ENCODE measurements at regions not wholly inside any gene's neighbourhood (a gene's known extent, or its start where the extent isn't known, plus 50 kb on each side); places are given as distances from the start of the nearest gene placed in this dataset.
"Not testable (repeated sequence)": the region's sequence is repeated elsewhere in the genome, so short reads cannot be mapped to it uniquely, and the experiment has no call there.

DNA sequence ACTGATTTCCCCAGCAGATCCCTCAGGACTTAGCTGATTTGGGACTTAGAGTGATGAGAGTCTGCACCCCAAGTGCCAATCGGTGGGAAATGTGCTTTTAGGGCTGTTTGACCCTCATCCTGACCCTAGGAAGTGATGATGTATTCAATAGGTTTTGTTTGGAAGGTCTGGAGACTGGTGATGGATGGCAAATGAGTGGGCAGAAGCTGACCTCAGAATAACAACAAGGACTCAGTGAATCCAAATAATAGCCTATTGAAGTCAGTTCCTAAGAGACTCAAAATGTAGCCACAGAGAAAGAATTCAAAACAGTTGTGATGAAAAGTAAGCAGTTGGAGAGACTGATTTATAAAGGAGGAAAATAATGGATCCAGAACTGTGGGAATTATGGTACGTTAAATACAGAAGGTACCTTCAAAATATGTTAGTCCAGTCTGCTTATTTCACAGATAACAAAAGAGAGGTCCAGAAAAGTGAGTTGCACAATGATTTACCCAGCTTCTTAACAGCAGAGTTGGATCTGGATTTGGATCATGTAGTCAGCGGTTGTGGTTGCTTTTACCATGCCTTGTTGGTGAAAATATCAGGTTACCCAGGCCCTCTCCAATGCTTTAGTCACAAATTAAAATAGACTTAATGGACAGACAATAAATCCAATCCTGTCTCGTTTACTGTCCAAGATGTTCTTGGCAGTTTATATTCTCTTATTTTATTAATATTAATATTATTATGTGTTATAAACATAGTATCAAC lies 123.0 kb upstream of the PTBP2 start:
- CTCF ChIA-PET = interaction anchor here (0.6 kb wide), 1 partner anchor 272 kb away, joined by 3 read pairs; no protein-coding TSS in a partner anchor

DNA sequence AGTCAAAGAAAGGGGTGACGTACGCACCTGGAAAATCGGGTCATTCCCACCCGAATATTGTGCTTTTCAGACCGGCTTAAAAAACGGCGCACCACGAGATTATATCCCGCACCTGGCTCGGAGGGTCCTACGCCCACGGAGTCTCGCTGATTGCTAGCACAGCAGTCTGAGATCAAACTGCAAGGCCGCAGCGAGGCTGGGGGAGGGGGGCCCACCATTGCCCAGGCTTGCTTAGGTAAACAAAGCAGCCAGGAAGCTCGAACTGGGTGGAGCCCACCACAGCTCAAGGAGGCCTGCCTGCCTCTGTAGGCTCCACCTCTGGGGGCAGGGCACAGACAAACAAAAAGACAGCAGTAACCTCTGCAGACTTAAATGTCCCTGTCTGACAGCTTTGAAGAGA lies 117.0 kb upstream of the PTBP2 start:
- H3K36me3 ChIP-seq (ENCODE audit: control insufficient read depth, insufficient read depth, low read length); POLR2A ChIA-PET; CTCF ChIA-PET; DNase-seq (ENCODE audit: low read depth); H3K27me3 ChIP-seq (ENCODE audit: control insufficient read depth, insufficient read depth, low read length); H3K4me3 ChIP-seq (ENCODE audit: low read depth, low read length): not testable (repeated sequence)

More for the DNA sequence above, 123.0 kb upstream of the PTBP2 start:
- Histone ChIP-seq H3K36me3 (ENCODE audit: control insufficient read depth, insufficient read depth, low read length) (no peaks in the 10 kb centered on the region), H3K4me3 (ENCODE audit: low read depth, low read length) (no peak overlapping the region), H3K27me3 (ENCODE audit: control insufficient read depth, insufficient read depth, low read length) (no peaks in the 10 kb centered on the region)
- DNase-seq (ENCODE audit: low read depth) = no peak
- TF ChIP-seq CTCF (IDR thresholded peaks at IDR 0.05; ENCODE audit: insufficient read depth, low read depth, low read length) = no peak
- POLR2A ChIA-PET = no interaction called here

DNA sequence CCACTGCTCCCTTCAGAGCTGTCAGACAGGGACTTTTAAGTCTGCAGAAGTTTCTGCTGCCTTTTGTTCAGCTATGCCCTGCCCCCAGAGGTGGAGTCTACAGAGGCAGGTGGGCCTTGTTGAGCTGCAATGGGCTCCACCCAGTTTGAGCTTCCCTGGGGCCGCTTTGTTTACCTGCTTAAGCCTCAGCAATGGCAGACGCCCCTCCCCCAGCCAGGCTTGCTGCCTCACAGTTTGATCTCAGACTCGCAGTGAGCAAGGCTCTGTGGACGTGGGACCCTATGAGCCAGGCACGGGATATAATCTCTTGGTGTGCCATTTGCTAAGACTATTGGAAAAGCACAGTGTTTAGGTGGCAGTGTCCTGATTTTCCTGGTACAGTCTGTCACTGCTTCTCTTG lies 104.2 kb upstream of the PTBP2 start:
- CTCF ChIA-PET = interaction anchor here (1.0 kb wide), 1 partner anchor 22 kb away, joined by 3 read pairs; no protein-coding TSS in a partner anchor
- H3K36me3 ChIP-seq (ENCODE audit: control insufficient read depth, insufficient read depth, low read length); H3K4me3 ChIP-seq (ENCODE audit: low read depth, low read length); POLR2A ChIA-PET; H3K27me3 ChIP-seq (ENCODE audit: control insufficient read depth, insufficient read depth, low read length); DNase-seq (ENCODE audit: low read depth): not testable (repeated sequence)

DNA sequence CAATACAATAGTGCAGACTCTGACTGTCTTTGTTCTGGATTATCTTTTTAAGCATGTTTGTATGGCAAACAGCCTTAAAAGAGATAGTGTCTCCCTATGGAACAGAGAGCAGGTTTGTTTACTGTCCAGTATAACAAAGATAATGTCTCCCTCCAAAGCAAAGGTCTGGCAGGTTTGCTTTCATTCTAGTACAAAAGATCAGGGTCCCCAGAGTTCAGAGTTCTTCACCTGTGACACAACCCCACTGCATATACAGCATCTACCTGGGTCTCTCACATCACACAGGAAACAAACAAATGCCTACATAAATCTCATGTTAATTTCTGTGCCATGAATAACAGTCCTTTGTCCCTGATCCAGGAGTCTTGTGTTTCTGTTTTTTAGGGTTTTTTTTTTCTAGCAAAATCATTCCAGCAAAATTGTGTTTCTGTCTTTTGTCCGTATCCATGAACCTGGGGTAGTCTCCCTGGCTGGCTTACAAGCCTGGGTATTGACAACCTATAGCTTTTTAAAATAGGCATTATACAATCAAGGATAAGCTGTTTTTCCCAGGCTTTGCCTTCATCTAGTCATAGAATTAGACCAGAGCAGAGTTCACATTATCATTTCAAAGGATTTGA lies 89.4 kb upstream of the PTBP2 start:
- ChIA-PET CTCF (no interaction called here), POLR2A (no interaction called here)
- Histone ChIP-seq H3K36me3 (ENCODE audit: control insufficient read depth, insufficient read depth, low read length) (no peaks in the 10 kb centered on the region), H3K27me3 (ENCODE audit: control insufficient read depth, insufficient read depth, low read length) (no peaks in the 10 kb centered on the region), H3K4me3 (ENCODE audit: low read depth, low read length) (no peak overlapping the region)
- no peak for DNase-seq (ENCODE audit: low read depth)
- no peak for TF ChIP-seq CTCF (IDR thresholded peaks at IDR 0.05; ENCODE audit: insufficient read depth, low read depth, low read length)

GRCh38 chr1:96633695-96634094 lies 87.9 kb upstream of the PTBP2 start:
- Histone ChIP-seq H3K27me3 (ENCODE audit: control insufficient read depth, insufficient read depth, low read length) (no peaks in the 10 kb centered on the region), H3K36me3 (ENCODE audit: control insufficient read depth, insufficient read depth, low read length) (no peaks in the 10 kb centered on the region), H3K4me3 (ENCODE audit: low read depth, low read length) (no peak overlapping the region)
- POLR2A ChIA-PET = no interaction called here
- CTCF ChIA-PET = interaction anchor here (1.5 kb wide), 1 partner anchor 14 kb away, joined by 4 read pairs; no protein-coding TSS in a partner anchor
- DNase-seq (ENCODE audit: low read depth) = no peak
- TF ChIP-seq CTCF (IDR thresholded peaks at IDR 0.05; ENCODE audit: insufficient read depth, low read depth, low read length) = no peak

GRCh38 chr1:96634883-96635282 lies 86.7 kb upstream of the PTBP2 start:
- no peak for DNase-seq (ENCODE audit: low read depth)
- no peaks in the 10 kb centered on the region for H3K36me3 ChIP-seq (ENCODE audit: control insufficient read depth, insufficient read depth, low read length)
- CTCF ChIA-PET = no interaction called here
- H3K4me3 ChIP-seq (ENCODE audit: low read depth, low read length) = no peak overlapping the region
- H3K27me3 ChIP-seq (ENCODE audit: control insufficient read depth, insufficient read depth, low read length) = no peaks in the 10 kb centered on the region
- POLR2A ChIA-PET = no interaction called here
- no peak for TF ChIP-seq CTCF (IDR thresholded peaks at IDR 0.05; ENCODE audit: insufficient read depth, low read depth, low read length)

All from BJ (cell line).